ENCODE measurements at regions not wholly inside any gene's neighbourhood (a gene's known extent, or its start where the extent isn't known, plus 50 kb on each side); places are given as distances from the start of the nearest gene placed in this dataset.

GRCh38 chr2:8327371-8328100, 354.3 kb upstream of the ID2 start:
- Histone ChIP-seq H3K4me3 (ENCODE audit: low read depth, low read length) (no peak overlapping the region), H3K4me1 (ENCODE audit: control insufficient read depth, insufficient read depth, low read length) (no peaks in the 10 kb centered on the region), H3K27ac (ENCODE audit: extremely low read depth, low read depth, low read length) (no peak overlapping the region), H3K36me3 (ENCODE audit: control insufficient read depth in 2 of 2, insufficient read depth in 1 of 2, low read length in 2 of 2) (no peaks in the 10 kb centered on the region), H3K9me3 (ENCODE audit: control insufficient read depth, insufficient read depth, low read depth, low read length) (no peaks in the 10 kb centered on the region)
- TF ChIP-seq GLIS1 (tag by site-specific recombination; IDR thresholded peaks at IDR 0.05) (peak; percentile 22; the same call in 1 of the 2 replicates), ZSCAN5A (tag by site-specific recombination; IDR thresholded peaks at IDR 0.05) (no peak)
- ChIA-PET CTCF (interaction anchor here (0.5 kb wide), 1 partner anchor 17 kb away, joined by 3 read pairs; no protein-coding TSS in a partner anchor), POLR2A (no interaction called here)

- H3K4me1 ChIP-seq (ENCODE audit: control insufficient read depth, insufficient read depth, low read length), result no peaks in the 10 kb centered on the region
- POLR2A ChIA-PET, result no interaction called here
- H3K4me3 ChIP-seq (ENCODE audit: low read depth, low read length), result no peak overlapping the region
- no peaks in the 10 kb centered on the region for H3K9me3 ChIP-seq (ENCODE audit: control insufficient read depth, insufficient read depth, low read depth, low read length)
- CTCF ChIA-PET, result interaction anchor here (0.5 kb wide), 1 partner anchor 16 kb away, joined by 3 read pairs; no protein-coding TSS in a partner anchor
- no peaks in the 10 kb centered on the region for H3K36me3 ChIP-seq (ENCODE audit: control insufficient read depth in 2 of 2, insufficient read depth in 1 of 2, low read length in 2 of 2)
- TF ChIP-seq ZNF174 (tag by site-specific recombination; IDR thresholded peaks at IDR 0.05) (no peak), ZNF530 (tag by site-specific recombination; IDR thresholded peaks at IDR 0.05; ENCODE audit: low read depth) (no peak), ZNF341 (tag by site-specific recombination; IDR thresholded peaks at IDR 0.05; ENCODE audit: low read depth) (no peak)
- H3K27ac ChIP-seq (ENCODE audit: extremely low read depth, low read depth, low read length), result no peak overlapping the region
Observed at GRCh38 chr2:8328217-8328616, 353.6 kb upstream of the ID2 start.

- CTCF ChIA-PET, result no interaction called here
- H3K4me1 ChIP-seq (ENCODE audit: control insufficient read depth, insufficient read depth, low read length), result no peaks in the 10 kb centered on the region
- H3K9me3 ChIP-seq (ENCODE audit: control insufficient read depth, insufficient read depth, low read depth, low read length), result no peaks in the 10 kb centered on the region
- no peak overlapping the region for H3K27ac ChIP-seq (ENCODE audit: extremely low read depth, low read depth, low read length)
- H3K36me3 ChIP-seq (ENCODE audit: control insufficient read depth in 2 of 2, insufficient read depth in 1 of 2, low read length in 2 of 2), result no peaks in the 10 kb centered on the region
- POLR2A ChIA-PET, result no interaction called here
- no peak overlapping the region for H3K4me3 ChIP-seq (ENCODE audit: low read depth, low read length)
- TF ChIP-seq ZNF654 (tag by site-specific recombination; IDR thresholded peaks at IDR 0.05; ENCODE audit: low read depth) (no peak), ZNF140 (tag by site-specific recombination; IDR thresholded peaks at IDR 0.05) (no peak), ELK4 (IDR thresholded peaks at IDR 0.05; ENCODE audit: borderline replicate concordance, low read depth, low read length) (no peak), EGR2 (tag by site-specific recombination; IDR thresholded peaks at IDR 0.05; ENCODE audit: low read depth) (no peak), ZNF350 (tag by site-specific recombination; IDR thresholded peaks at IDR 0.05) (no peak), KLF10 (tag by site-specific recombination; IDR thresholded peaks at IDR 0.05) (no peak), ZNF341 (tag by site-specific recombination; IDR thresholded peaks at IDR 0.05; ENCODE audit: low read depth) (no peak), ZNF621 (tag by site-specific recombination; IDR thresholded peaks at IDR 0.05) (no peak), ZNF677 (tag by site-specific recombination; IDR thresholded peaks at IDR 0.05) (no peak), IKZF3 (tag by site-specific recombination; IDR thresholded peaks at IDR 0.05) (no peak), ZNF76 (tag by site-specific recombination; IDR thresholded peaks at IDR 0.05; ENCODE audit: borderline replicate concordance, low read depth) (no peak), ZNF114 (tag by site-specific recombination; IDR thresholded peaks at IDR 0.05) (no peak), HIC1 (tag by site-specific recombination; IDR thresholded peaks at IDR 0.05) (no peak), ZNF501 (tag by site-specific recombination; IDR thresholded peaks at IDR 0.05) (no peak), KLF17 (tag by site-specific recombination; IDR thresholded peaks at IDR 0.05) (no peak), ZNF416 (tag by site-specific recombination; IDR thresholded peaks at IDR 0.05) (no peak), RBAK (tag by site-specific recombination; IDR thresholded peaks at IDR 0.05) (no peak), ZNF26 (tag by site-specific recombination; IDR thresholded peaks at IDR 0.05) (no peak)
Observed at GRCh38 chr2:8329660-8330622, 351.9 kb upstream of the ID2 start.
